Suprapubic skin (tissue), 4 donors: ENCODE measurements at regions not wholly inside any gene's neighbourhood (a gene's known extent, or its start where the extent isn't known, plus 50 kb on each side); places are given as distances from the start of the nearest gene placed in this dataset.

ENCODE experiments used
- CTCF ChIP-seq, 2 donors: fragments of 200-600 bp in 1 of 2; fragments of 450-650 bp in 1 of 2; sonication (generic) in 1 of 2; IDR thresholded peaks; one replicate each; pipeline ENCODE4 v1.5.1; 2016 to 2019; ENCODE audit warnings: antibody characterized with exemption in 2 of 2, mild to moderate bottlenecking in 1 of 2, moderate library complexity in 1 of 2
- EP300 ChIP-seq: sonication (generic); formaldehyde crosslinking; IDR thresholded peaks from one replicate; pipeline ENCODE4 v1.6.1; 2017; ENCODE audit warnings: antibody characterized with exemption
- POLR2AphosphoS5 ChIP-seq, 3 donors: sonication (generic); formaldehyde crosslinking; IDR thresholded peaks; one replicate each; pipeline ENCODE4 v1.6.1; 2017; ENCODE audit warnings: antibody characterized with exemption in 3 of 3

GRCh38 chr1:221030990-221031389, 151.7 kb downstream of the HLX start:
- no peak for TF ChIP-seq CTCF (IDR thresholded peaks at IDR 0.05)
- no peak for TF ChIP-seq EP300
- no peak for TF ChIP-seq POLR2AphosphoS5 (IDR thresholded peaks at IDR 0.05)
